Left ventricle myocardium inferior (tissue), 1 donor: ENCODE measurements at regions not wholly inside any gene's neighbourhood (a gene's known extent, or its start where the extent isn't known, plus 50 kb on each side); places are given as distances from the start of the nearest gene placed in this dataset.

ENCODE experiments used
- DNase-seq: peaks from one replicate; pipeline ENCODE4 v3.0.0-alpha.2; 2020
- H3K27ac ChIP-seq: fragments of 200-600 bp; replicated peaks from 2 replicates; pipeline ENCODE4 v1.8.0; 2021
- H3K27me3 ChIP-seq: fragments of 200-600 bp; 2 replicates; pipeline ENCODE4 v1.8.0; 2021; ENCODE audit warnings: low read depth
- H3K36me3 ChIP-seq: fragments of 200-600 bp; 2 replicates; pipeline ENCODE4 v1.8.0; 2021
- H3K4me1 ChIP-seq: fragments of 200-600 bp; 2 replicates; pipeline ENCODE4 v1.8.0; 2021
- H3K4me3 ChIP-seq: fragments of 200-600 bp; 2 replicates; pipeline ENCODE4 v1.8.0; 2021; ENCODE audit warnings: mild to moderate bottlenecking, moderate library complexity
- H3K9me3 ChIP-seq: fragments of 200-600 bp; replicated peaks from 2 replicates; pipeline ENCODE4 v1.8.0; 2021
- CTCF ChIP-seq: fragments of 200-600 bp; IDR thresholded peaks from 2 replicates; pipeline ENCODE4 v1.8.0; 2021; ENCODE audit warnings: antibody characterized with exemption, mild to moderate bottlenecking, borderline replicate concordance
- intact Hi-C: fragments of 100-400 bp; cut with micrococcal nuclease; formaldehyde crosslinking; loops from one replicate; pipeline ENCODE4 v1.11.0; 2022
- donor health status: DM: no; HTN: yes; CAD: no; lungs with severe emphysema.

- peaks cover 82% of the 10 kb centered on the region for H3K27me3 ChIP-seq
- DNase-seq: no peak
- H3K4me1 ChIP-seq: no peaks in the 10 kb centered on the region
- intact Hi-C loops: no loop called here
- peaks cover 10% of the 10 kb centered on the region for H3K9me3 ChIP-seq
- no peak overlapping the region for H3K4me3 ChIP-seq
- H3K36me3 ChIP-seq: no peaks in the 10 kb centered on the region
- H3K27ac ChIP-seq: no peak overlapping the region
- TF ChIP-seq CTCF: no peak
Measured at GRCh38 chr3:13766128-13766527, 113.7 kb downstream of the WNT7A start.

GRCh38 chr3:13764161-13764560 is 115.7 kb downstream of the WNT7A start:
- Histone ChIP-seq H3K9me3 (peaks cover 10% of the 10 kb centered on the region), H3K36me3 (no peaks in the 10 kb centered on the region), H3K4me3 (no peak overlapping the region), H3K27ac (no peak overlapping the region), H3K4me1 (no peaks in the 10 kb centered on the region), H3K27me3 (peaks cover 67% of the 10 kb centered on the region)
- TF ChIP-seq CTCF: no peak
- intact Hi-C loops: no loop called here
- DNase-seq: no peak

- DNase-seq: no peak
- no peaks in the 10 kb centered on the region for H3K36me3 ChIP-seq
- intact Hi-C loops: no loop called here
- H3K27ac ChIP-seq: no peak overlapping the region
- H3K9me3 ChIP-seq: peaks cover 10% of the 10 kb centered on the region
- TF ChIP-seq CTCF: no peak
- H3K4me3 ChIP-seq: no peak overlapping the region
- H3K4me1 ChIP-seq: no peaks in the 10 kb centered on the region
- H3K27me3 ChIP-seq: peaks cover 63% of the 10 kb centered on the region
Measured at GRCh38 chr3:13762906-13763305, 117.0 kb downstream of the WNT7A start.

GRCh38 chr3:13750731-13751130 is 129.1 kb downstream of the WNT7A start:
- H3K9me3 ChIP-seq: peaks cover 13% of the 10 kb centered on the region
- DNase-seq: no peak
- H3K4me1 ChIP-seq: no peaks in the 10 kb centered on the region
- H3K27ac ChIP-seq: no peak overlapping the region
- no peak overlapping the region for H3K4me3 ChIP-seq
- intact Hi-C loops: no loop called here
- TF ChIP-seq CTCF: no peak
- H3K36me3 ChIP-seq: no peaks in the 10 kb centered on the region
- H3K27me3 ChIP-seq: peaks cover 44% of the 10 kb centered on the region

- Histone ChIP-seq H3K4me1 (no peaks in the 10 kb centered on the region), H3K27me3 (peaks cover 49% of the 10 kb centered on the region), H3K9me3 (peaks cover 8% of the 10 kb centered on the region), H3K27ac (no peak overlapping the region), H3K4me3 (no peak overlapping the region), H3K36me3 (no peaks in the 10 kb centered on the region)
- TF ChIP-seq CTCF: no peak
- DNase-seq: no peak
- intact Hi-C loops: no loop called here
Measured at GRCh38 chr3:13750215-13750614, 129.7 kb downstream of the WNT7A start.
